K562 (cell line): ENCODE measurements at regions not wholly inside any gene's neighbourhood (a gene's known extent, or its start where the extent isn't known, plus 50 kb on each side); places are given as distances from the start of the nearest gene placed in this dataset.

ENCODE experiments used
- ATAC-seq: fragments of 200-7000 bp; cut with Tn5 transposase; 3 replicates; pipeline ENCODE4 v1.9.1; 2020; ENCODE audit warnings: moderate library complexity
- BruUV-seq: library from RNA; stranded (reverse); fragments of 400-500 nt; replicated peaks from 2 replicates; lab custom pipeline; 2021; lab: Mats Ljungman, UMichigan
- CTCF ChIA-PET: fragments of 300-600 bp; formaldehyde crosslinking; extraction: SDS; loops from one replicate; lab custom pipeline; 2021; ENCODE audit warnings: low intra/inter-chr PET ratio; lab: Yijun Ruan, JAX
- POLR2A ChIA-PET: fragments of 300-600, 350-650 bp; sonication (Branson Sonifier 250); formaldehyde crosslinking; extraction: SDS; loops from one replicate; lab custom pipeline; 2021; ENCODE audit warnings: antibody characterized with exemption, inconsistent platforms; lab: Yijun Ruan, JAX
- DNase-seq, 4 experiments: peaks; one replicate each; pipeline versions ENCODE4 v3.0.0 to v3.0.0-alpha.2; 2011 to 2018; ENCODE audit warnings: low spot score in 3 of 4, mixed read lengths in 3 of 4; ENCODE audit errors: extremely low read depth in 1 of 4
- FAIRE-seq: peaks from 2 replicates; lab custom pipeline; 2011; peaks lifted over from hg19 to GRCh38; lab: Jason Lieb, UNC
- H2AFZ ChIP-seq: 2 replicates; pipeline ENCODE4 v1.6.0; 2011; ENCODE audit warnings: low read depth, low read length, control low read depth, inconsistent platforms
- H3K27ac ChIP-seq: fragments of 200-600 bp; 3 replicates; pipeline ENCODE4 v1.8.0; 2011; ENCODE audit warnings: low read depth, mild to moderate bottlenecking, control low read depth, inconsistent platforms, low read length, moderate library complexity, mixed read lengths; ENCODE audit errors: extremely low read depth
- H3K27me3 ChIP-seq, 2 experiments: fragments of 300-600 bp in 1 of 2; 2 replicates in 1 of 2; 3 replicates in 1 of 2; pipeline versions ENCODE4 v1.6.0 to v1.8.0; 2011; ENCODE audit warnings: inconsistent platforms in 2 of 2, low read length in 2 of 2, mild to moderate bottlenecking in 1 of 2, mixed read lengths in 1 of 2, moderate library complexity in 1 of 2; ENCODE audit not compliant: control insufficient read depth in 2 of 2, insufficient read depth in 2 of 2
- H3K36me3 ChIP-seq: fragments of 300-600 bp; 3 replicates; pipeline ENCODE4 v1.8.0; 2011; ENCODE audit warnings: mild to moderate bottlenecking, low read length, inconsistent platforms; ENCODE audit not compliant: control insufficient read depth, insufficient read depth
- H3K4me1 ChIP-seq, 2 experiments: fragments of 200-600 bp in 1 of 2; replicated peaks in 1 of 2; 2 replicates in 1 of 2; 3 replicates in 1 of 2; pipeline versions ENCODE4 v1.5.1 to v1.8.0; 2011; ENCODE audit warnings: inconsistent platforms in 2 of 2, low read length in 2 of 2, mild to moderate bottlenecking in 1 of 2, mixed read lengths in 1 of 2, moderate library complexity in 1 of 2; ENCODE audit not compliant: control insufficient read depth in 2 of 2, insufficient read depth in 2 of 2
- H3K4me2 ChIP-seq: 2 replicates; pipeline ENCODE4 v1.6.1; 2011; ENCODE audit warnings: low read length, control low read depth, inconsistent platforms, mixed read lengths; ENCODE audit not compliant: insufficient read depth
- H3K4me3 ChIP-seq: fragments of 200-600 bp; sonication (generic), shearing (Covaris generic); 2 replicates; pipeline ENCODE4 v1.5.1; 2016; ENCODE audit warnings: control low read depth, inconsistent platforms
- H3K79me2 ChIP-seq: fragments of 200-600 bp; 3 replicates; pipeline ENCODE4 v1.8.0; 2011; ENCODE audit warnings: low read length, inconsistent platforms; ENCODE audit not compliant: control insufficient read depth, insufficient read depth
- H3K9ac ChIP-seq, 2 experiments: 2 replicates each; pipeline versions ENCODE4 v1.6.0 to v1.6.1; 2011; ENCODE audit warnings: low read depth in 2 of 2, low read length in 2 of 2, control low read depth in 1 of 2, inconsistent platforms in 1 of 2, mild to moderate bottlenecking in 1 of 2, mixed read lengths in 1 of 2; ENCODE audit not compliant: insufficient read depth in 1 of 2
- H3K9me1 ChIP-seq: one replicate; pipeline ENCODE4 v1.6.0; 2011; ENCODE audit warnings: inconsistent platforms, mild to moderate bottlenecking, low read length, moderate library complexity; ENCODE audit not compliant: control insufficient read depth, insufficient read depth
- H3K9me3 ChIP-seq: replicated peaks from 2 replicates; pipeline ENCODE4 v1.5.1; 2011; ENCODE audit warnings: low read depth, low read length, inconsistent platforms; ENCODE audit not compliant: control insufficient read depth, insufficient read depth
- H4K20me1 ChIP-seq: replicated peaks from 2 replicates; pipeline ENCODE4 v1.6.1; 2011; ENCODE audit warnings: low read length, inconsistent platforms, mixed read lengths; ENCODE audit not compliant: control insufficient read depth, insufficient read depth
- BCL6 ChIP-seq: fragments of 250-450 bp; sonication (Bioruptor Pico); IDR thresholded peaks from 2 replicates; pipeline ENCODE4 v1.4.0; 2020
- CREB3 ChIP-seq: fragments of 450-650 bp; conservative IDR thresholded peaks from 2 replicates; pipeline ENCODE4 v1.6.1; 2016; ENCODE audit warnings: missing genetic modification characterization, low read depth, mild to moderate bottlenecking, missing compliant biosample characterization, moderate library complexity
- GABPB2 ChIP-seq: fragments of 250-450 bp; sonication (Bioruptor Pico); conservative IDR thresholded peaks from 2 replicates; pipeline ENCODE4 v1.5.1; 2021; ENCODE audit warnings: mild to moderate bottlenecking
- HDGF ChIP-seq: fragments of 450-650 bp; IDR thresholded peaks from 2 replicates; pipeline ENCODE4 v1.6.1; 2016
- HINFP ChIP-seq: fragments of 450-650 bp; conservative IDR thresholded peaks from 2 replicates; pipeline ENCODE4 v1.6.1; 2016; ENCODE audit warnings: missing genetic modification characterization, low read depth, mild to moderate bottlenecking, control low read depth, missing compliant biosample characterization
- ID3 ChIP-seq, 2 experiments: fragments of 250-450 bp in 1 of 2; fragments of 450-650 bp in 1 of 2; sonication (Bioruptor Pico) in 1 of 2; IDR thresholded peaks; 2 replicates each; pipeline versions ENCODE4 v1.6.1 to v1.8.0; 2016 to 2021; ENCODE audit warnings: mild to moderate bottlenecking in 2 of 2, moderate library complexity in 2 of 2, missing compliant biosample characterization in 1 of 2, missing genetic modification characterization in 1 of 2
- MBD2 ChIP-seq: sonication (generic); IDR thresholded peaks from 2 replicates; pipeline ENCODE4 v1.6.1; 2016; ENCODE audit warnings: low read depth, borderline replicate concordance
- NR0B1 ChIP-seq: fragments of 450-650 bp; IDR thresholded peaks from one replicate; pipeline ENCODE4 v1.6.1; 2018; ENCODE audit warnings: mild to moderate bottlenecking, moderate library complexity; ENCODE audit not compliant: partially characterized antibody
- NR2C2 ChIP-seq, 2 experiments: fragments of 200-800 bp in 1 of 2; sonication (Bioruptor generic) in 1 of 2; sonication (generic) in 1 of 2; formaldehyde crosslinking in 1 of 2; IDR thresholded peaks; 2 replicates each; pipeline versions ENCODE4 v1.6.1 to v1.8.0; 2016 to 2022; ENCODE audit warnings: mild to moderate bottlenecking in 1 of 2, missing compliant biosample characterization in 1 of 2, missing genetic modification characterization in 1 of 2, missing genetic modification reagents in 1 of 2
- POLR2G ChIP-seq: fragments of 200-400 bp; formaldehyde crosslinking; IDR thresholded peaks from 2 replicates; pipeline ENCODE4 v1.6.1; 2017; ENCODE audit warnings: low read depth, mild to moderate bottlenecking, antibody characterized with exemption, low read length, moderate library complexity
- SLC30A9 ChIP-seq: fragments of 250-450 bp; sonication (Bioruptor Pico); IDR thresholded peaks from 2 replicates; pipeline ENCODE4 v1.8.0; 2022; ENCODE audit warnings: mild to moderate bottlenecking, moderate library complexity
- SMAD1 ChIP-seq: fragments of 150-350 bp; IDR thresholded peaks from 2 replicates; pipeline ENCODE4 v1.6.1; 2014; ENCODE audit warnings: low read length, low read depth; ENCODE audit not compliant: partially characterized antibody
- ZNF133 ChIP-seq: fragments of 250-450 bp; sonication (Bioruptor Pico); IDR thresholded peaks from 2 replicates; pipeline ENCODE4 v1.4.0; 2020; ENCODE audit warnings: mild to moderate bottlenecking
- ZNF253 ChIP-seq: fragments of 250-450 bp; sonication (Bioruptor Pico); conservative IDR thresholded peaks from 2 replicates; pipeline ENCODE4 v1.6.1; 2021; ENCODE audit warnings: mild to moderate bottlenecking
- WGBS: fragments of 100-300 bp; shearing (Covaris generic); methylation state at CpG from one replicate; pipeline ENCODE4 v1.1.6; 2016; ENCODE audit warnings: low coverage, mixed read lengths; ENCODE audit not compliant: insufficient coverage; ENCODE audit errors: missing lambda C conversion rate; 5-methylcytosine and 5-hydroxymethylcytosine counted together
- in situ Hi-C: fragments of 300-500 bp; cut with MboI; formaldehyde crosslinking; loops from 4 replicates; pipeline ENCODE4 v1.15.0; 2018; ENCODE audit warnings: inconsistent platforms, mixed read lengths
- intact Hi-C: fragments of 100-400 bp; cut with micrococcal nuclease; formaldehyde crosslinking; loops from 2 replicates; pipeline ENCODE4 v1.14.2; 2022

GRCh38 chr6:94713446-94713845, 863.9 kb upstream of the MANEA start:
- H4K20me1 ChIP-seq: no peaks in the 10 kb centered on the region
- H3K27me3 ChIP-seq: no peaks in the 10 kb centered on the region
- in situ Hi-C loops (no loop called here), intact Hi-C loops (no loop called here)
- ChIA-PET CTCF (no interaction called here), POLR2A (no interaction called here)
- no peaks in the 10 kb centered on the region for H3K4me1 ChIP-seq
- no peak for FAIRE-seq
- no peaks in the 10 kb centered on the region for H3K9me3 ChIP-seq
- no peak for ATAC-seq
- no peak overlapping the region for H3K4me3 ChIP-seq
- H3K36me3 ChIP-seq: no peaks in the 10 kb centered on the region
- H3K79me2 ChIP-seq: no peaks in the 10 kb centered on the region
- H2AFZ ChIP-seq: no peak overlapping the region
- H3K27ac ChIP-seq: no peak overlapping the region
- no peaks in the 10 kb centered on the region for H3K9me1 ChIP-seq
- no peak for DNase-seq
- BruUV-seq: no TSS peak
- 0% methylated on average over 1 of the region's 1 CpG for WGBS
- TF ChIP-seq CREB3 (tag) (no peak), POLR2G (no peak), ZNF253 (no peak), SMAD1 (no peak), ZNF133 (CRISPR knock-in tag) (no peak), BCL6 (CRISPR knock-in tag) (no peak), HINFP (tag) (no peak), NR2C2 (CRISPR knock-in tag; IDR thresholded peaks at IDR 0.05) (no peak), NR2C2 (tag; IDR thresholded peaks at IDR 0.05) (no peak), ID3 (CRISPR knock-in tag; IDR thresholded peaks at IDR 0.05) (no peak), ID3 (tag; IDR thresholded peaks at IDR 0.05) (no peak), HDGF (no peak), GABPB2 (no peak), SLC30A9 (no peak), NR0B1 (no peak), MBD2 (no peak)
- no peak overlapping the region for H3K9ac ChIP-seq
- H3K4me2 ChIP-seq: no peak overlapping the region
